NCI-H146 treated with DMSO at 0.1 percent for 48 hours (cell line): ENCODE measurements at regions not wholly inside any gene's neighbourhood (a gene's known extent, or its start where the extent isn't known, plus 50 kb on each side); places are given as distances from the start of the nearest gene placed in this dataset.
"Not testable (repeated sequence)": the region's sequence is repeated elsewhere in the genome, so short reads cannot be mapped to it uniquely, and the experiment has no call there.

ENCODE experiments used
- DNase-seq: peaks from one replicate; lab custom pipeline; 2025; ENCODE audit not compliant: unreplicated experiment; lab: John Stamatoyannopoulos, UW

DNA sequence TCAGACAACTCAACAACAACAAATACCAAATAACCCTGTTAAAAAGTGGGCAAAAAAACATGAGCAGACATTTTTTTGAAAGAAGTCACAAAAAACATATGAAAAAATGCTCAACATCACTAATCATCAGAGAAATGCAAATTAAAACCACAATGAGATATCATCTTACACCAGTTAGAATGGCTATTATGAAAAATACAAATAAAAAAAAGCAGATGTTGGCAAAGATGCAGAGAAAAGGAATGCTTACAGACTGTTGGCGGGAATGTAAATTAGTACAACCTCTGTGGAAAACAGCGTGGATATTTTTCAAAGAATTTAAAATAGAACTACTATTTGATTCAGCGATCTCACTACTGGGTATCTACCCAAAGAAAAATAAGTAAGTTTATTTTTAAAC lies 114.0 kb downstream of the SLC38A4 start:
- no peak for DNase-seq

DNA sequence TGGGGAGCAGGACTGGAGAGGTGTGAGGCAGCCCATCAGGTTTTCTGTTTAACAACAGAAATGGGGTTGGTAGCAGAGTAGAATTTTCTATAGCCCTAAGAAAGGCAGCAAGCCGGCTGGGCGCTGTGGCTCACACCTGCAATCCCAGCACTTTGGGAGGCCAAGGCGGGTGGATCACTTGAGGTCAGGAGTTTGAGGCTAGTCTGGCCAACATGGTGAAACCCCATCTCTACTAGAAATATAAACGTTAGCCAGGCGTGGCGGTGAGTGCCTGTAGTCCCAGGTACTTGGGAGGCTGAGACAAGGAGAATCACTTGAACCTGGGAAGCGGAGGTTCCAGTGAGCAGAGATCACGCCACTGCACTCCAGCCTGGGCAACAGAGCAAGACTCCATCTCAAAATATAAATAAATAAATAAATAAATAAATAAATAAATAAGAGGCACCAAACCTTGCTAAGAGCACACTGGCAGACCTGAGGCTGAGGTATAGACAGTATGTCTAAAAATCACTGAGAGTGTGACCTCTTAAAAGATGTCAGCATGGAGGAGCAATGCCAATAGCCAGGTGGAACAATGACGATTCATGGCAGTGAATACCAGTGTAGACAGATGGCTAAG lies 115.6 kb downstream of the SLC38A4 start:
- DNase-seq: no peak

DNA sequence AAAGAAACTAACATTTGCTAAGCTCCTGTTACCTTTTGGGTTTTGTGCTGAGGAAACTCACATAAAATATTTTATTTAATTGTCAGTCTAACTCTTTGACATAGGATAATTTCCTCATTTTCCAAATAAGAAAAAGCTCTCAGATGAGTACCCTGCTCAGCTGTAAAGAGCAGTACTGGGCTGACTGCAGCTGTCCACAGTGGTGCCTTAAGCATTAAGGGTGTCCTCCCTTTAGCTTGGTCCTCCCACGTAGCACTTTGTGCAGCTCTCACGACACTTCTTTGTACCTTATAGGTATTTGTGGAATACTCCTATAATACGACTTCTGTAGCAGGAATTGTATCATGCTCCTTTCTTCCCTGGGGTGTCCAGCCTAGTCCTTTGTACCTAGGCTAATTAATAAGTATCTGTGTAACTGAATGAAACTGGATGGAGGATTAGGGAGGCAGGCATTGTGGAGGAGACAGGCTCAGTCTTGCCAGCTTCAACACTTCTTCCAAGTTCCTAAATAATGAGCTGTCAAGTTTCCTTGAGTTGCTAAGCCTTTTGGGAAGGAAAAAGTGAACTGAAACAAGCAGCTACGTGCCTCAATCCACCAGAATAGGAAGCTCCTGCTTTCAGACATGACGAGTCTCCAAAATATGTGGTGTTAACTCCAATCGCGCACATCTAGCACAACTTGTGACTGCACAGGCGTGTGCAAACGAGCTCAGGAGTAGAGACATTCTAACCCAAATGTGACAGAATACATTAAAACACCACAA lies 123.0 kb downstream of the SLC38A4 start:
- no peak for DNase-seq

DNA sequence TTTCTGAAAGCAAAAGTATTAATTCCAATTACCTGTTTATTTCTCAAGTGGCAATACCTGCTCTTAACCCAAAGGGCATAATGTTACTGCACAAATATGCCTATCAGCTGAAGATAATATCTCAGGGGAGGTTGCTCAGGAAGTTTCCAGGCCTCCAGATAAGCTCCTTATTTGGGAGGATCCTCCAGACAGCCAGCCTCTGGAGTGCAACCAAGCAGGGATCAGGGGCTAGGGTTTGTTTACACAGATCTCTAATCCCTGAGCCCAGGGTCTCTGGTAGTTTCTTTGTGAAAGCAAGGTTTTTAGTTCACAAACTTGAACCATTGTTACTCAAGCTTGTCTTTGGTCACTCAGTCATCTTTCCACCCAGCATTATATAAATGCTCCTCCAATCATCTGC lies 124.4 kb downstream of the SLC38A4 start:
- DNase-seq: no peak

DNA sequence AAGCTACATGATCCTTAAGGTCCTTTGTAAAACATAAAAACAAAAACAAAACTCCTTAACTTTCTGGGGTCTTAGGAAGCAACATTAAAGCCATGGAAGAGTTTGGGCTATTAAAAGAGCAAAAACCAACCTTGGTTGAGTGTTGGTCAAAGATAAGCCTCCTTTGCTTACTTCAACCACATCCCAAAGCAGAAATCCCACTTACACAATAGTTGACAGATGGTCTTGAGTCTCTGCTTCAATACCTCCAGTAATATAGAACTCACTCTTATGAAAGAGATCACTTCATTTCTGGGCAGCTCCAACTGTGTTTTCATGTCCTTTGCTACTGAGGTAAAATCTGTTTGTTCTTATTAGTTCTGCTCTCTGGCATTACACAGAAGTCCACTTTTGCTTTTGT lies 125.8 kb downstream of the SLC38A4 start:
- DNase-seq: no peak

DNA sequence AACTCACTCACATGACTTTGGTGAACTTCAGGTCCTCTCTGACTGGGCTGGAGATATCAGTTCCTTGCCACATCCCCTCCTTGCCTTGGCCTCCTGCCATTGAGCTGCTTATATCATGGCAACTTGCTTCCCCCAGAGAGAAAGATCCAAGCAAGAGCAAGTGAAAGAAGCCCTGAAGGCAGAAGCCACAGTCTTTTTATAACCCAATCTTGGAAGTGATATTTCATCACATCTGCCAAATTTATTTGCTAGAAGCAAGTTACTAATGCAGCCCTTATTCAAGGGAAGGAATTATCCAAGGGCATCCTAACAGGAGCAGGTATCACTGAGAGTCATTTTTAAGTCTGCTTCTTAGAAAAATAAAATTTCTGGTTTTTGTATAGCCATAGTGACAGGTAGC lies 127.8 kb downstream of the SLC38A4 start:
- DNase-seq: no peak

DNA sequence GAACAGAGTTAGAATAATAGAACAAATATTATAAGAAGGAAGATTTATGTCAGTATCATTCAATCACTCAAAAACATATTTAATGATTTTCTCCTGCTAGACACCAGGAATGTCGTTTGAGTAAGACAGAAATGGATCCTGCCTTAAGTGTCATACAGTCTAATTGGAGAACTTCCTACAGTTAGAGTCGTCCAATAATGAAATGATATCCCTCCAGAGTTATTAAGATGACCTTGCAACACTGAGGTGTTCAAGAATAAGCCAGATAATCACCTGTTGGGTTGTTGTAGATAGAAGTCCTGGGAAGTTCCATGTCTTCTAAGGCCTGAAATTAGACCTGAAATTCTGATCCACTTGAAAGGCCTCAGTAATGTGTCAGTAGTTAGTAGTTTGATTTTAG lies 132.3 kb downstream of the SLC38A4 start:
- DNase-seq: no peak

DNA sequence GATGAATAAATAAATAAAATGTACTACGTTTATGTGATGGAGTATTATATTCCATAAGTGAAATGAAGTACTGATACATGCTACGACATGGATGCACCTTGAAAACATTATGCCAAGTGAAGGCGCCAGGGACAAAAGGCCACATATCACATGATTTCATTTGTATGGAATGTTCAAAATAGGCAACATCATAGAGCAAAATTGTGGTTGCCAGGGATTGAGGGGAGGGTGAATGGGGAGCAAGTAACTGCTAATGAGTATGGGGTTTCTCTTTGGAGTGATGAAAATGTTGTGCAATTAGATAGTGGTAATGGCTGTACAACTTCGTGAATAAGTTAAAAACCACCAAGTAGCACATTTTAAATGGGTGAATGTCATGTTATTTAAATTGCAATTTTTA lies 132.8 kb downstream of the SLC38A4 start:
- DNase-seq: no peak

DNA sequence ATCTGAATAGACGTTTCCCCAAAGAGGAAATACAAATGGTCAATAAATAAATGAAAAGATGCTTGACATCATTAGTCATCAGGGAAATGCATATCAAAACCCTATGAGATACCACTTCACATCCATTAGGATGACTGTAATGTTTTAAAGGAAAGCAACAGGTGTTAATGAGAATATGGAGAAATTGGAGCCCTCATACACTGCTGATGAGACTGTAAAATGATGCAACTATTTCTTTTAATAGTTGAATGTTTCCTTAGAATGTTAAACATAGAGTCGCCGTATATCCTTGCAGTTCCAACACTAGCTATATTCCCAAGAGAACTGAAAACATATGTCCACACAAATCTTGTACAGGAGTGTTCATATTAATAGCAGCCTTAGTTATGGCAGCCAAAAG lies 133.2 kb downstream of the SLC38A4 start:
- no peak for DNase-seq

DNA sequence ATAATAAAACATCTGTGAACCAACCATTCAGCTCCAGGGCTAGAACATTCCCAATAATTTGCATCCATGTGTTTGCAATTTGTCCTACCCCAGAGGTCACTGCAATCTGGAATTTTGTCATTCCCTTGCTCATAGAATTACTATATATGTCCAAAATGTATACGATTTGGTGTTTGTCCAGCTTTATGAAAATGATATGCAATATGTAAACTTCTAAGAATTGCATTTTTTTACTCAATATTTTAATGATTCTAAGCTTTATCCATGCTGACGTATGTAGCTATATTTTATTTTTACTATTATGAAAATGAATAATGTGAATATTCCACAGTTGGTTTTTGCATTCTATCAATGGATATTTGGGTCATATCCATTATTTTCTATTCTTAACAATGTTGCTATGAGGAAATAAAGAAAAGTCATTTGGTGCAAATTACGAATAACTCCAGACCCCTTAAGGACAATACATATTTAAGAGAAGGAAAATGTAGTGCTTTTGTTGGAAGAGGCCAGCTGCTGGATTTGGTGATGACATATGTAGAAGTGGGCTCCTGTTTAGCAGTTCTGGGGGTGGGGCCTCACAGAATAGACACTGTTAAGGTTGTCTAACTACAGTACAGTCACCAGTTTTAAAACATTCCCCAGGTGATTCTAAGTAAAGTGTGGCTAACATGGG lies 139.4 kb downstream of the SLC38A4 start:
- DNase-seq: no peak

DNA sequence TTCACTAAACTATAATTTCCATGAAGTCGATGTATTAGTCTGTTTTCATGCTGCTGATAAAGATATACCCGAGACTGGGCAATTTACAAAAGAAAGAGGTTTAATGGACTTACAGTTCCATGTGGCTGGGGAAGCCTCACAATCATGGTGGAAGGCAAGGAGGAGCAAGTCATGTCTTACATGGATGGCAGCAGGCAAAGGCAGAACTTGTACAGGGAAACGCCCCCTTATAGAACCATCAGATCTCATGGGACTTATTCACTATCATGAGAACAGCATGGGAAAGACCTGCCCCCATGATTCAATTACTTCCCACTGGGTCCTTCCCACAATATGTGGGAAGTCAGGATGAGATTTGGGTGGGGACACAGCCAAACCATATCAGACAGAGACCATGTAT lies 141.6 kb downstream of the SLC38A4 start:
- DNase-seq: not testable (repeated sequence)

DNA sequence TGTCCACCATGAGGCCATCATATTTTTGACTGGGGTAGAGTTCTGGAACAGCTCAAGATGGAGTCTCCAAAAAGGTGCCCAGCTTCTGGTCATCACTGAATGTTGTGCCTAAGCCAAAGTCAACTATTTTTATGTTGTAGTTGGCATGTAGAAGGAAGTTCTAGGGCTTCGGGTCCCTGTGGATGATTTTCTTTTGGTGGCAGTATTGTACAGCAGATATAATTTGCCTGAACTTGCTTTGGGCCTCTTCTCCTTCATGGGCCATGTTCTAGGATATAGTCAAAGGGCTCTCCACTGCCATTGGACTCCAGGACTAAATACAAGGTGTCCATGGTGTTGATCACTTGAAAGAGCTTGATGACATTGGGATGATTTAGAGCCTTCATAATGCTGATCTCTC lies 143.6 kb downstream of the SLC38A4 start:
- no peak for DNase-seq

DNA sequence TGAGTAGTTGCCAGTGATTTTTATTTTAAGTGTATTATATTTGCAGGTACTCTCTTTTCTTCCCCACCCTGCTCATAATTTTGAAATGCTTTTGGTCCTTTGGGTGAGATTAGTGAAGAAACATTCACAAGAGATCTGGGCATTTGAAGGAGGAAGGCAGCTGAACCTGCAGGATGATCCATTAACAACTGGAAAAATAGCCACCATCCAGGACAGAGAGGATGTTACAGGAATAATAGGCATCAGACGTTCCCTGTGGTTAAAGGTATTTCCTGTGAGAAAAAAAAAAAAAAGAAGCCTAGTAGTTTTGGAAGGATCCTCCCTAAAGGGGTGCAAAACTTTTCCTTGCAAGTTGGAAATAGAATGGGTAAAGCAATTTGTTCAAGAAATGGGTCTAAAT lies 145.3 kb downstream of the SLC38A4 start:
- no peak for DNase-seq

DNA sequence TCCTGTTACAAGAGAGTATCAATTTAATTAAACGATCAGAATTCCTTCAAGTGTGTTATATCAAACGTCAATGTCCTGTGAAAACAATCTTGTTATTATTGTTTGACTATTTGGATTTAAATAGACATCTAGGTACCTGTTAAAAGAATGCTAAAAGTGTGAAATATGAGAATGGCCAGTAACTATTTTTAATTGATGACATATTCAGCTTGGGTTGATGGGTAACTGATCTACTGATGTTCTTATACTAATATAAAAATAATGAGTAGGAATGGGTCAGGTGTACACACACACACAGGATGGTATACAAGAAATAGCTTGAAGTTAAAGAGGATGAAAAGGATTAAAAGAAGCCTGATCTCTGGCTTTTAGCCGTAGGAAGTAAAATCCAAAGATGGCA lies 146.0 kb downstream of the SLC38A4 start:
- DNase-seq: no peak

DNA sequence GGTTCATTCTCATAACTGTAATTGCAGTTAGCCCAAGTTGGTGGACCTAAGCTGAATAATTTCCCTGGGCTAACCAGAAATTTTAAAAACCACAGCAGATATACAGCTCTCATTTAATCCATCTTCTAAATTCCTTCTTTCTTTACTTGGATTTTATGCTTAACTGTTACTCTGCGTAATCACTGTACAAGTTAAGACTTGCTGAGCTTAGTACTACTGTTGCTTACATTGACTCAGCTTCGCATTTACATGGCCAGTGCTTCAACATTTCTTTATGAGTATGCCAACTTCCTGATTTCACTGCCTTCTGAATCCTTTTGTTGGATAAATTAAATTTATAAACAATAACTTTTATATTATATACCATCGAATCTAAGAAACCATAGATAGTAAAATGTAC lies 147.4 kb downstream of the SLC38A4 start:
- DNase-seq: no peak

DNA sequence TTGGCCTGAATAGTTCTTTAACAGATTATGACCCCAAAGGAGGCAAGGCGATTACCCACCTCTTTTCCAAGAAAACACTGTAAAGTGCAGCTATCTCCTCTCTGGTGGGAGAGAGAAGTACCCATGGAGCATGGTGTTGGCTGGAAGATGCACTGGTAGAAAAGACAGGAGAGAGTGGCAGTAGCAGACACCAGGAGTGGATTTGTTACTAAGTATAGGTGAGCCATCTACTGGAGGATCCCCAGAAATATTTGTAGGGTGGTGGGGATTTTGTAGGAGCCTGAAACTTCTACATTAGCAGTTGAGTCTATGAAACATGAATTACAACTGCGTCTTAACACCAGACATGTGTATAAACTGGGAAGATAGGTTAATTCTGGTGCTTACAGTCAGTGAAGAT lies 148.0 kb downstream of the SLC38A4 start:
- no peak for DNase-seq

DNA sequence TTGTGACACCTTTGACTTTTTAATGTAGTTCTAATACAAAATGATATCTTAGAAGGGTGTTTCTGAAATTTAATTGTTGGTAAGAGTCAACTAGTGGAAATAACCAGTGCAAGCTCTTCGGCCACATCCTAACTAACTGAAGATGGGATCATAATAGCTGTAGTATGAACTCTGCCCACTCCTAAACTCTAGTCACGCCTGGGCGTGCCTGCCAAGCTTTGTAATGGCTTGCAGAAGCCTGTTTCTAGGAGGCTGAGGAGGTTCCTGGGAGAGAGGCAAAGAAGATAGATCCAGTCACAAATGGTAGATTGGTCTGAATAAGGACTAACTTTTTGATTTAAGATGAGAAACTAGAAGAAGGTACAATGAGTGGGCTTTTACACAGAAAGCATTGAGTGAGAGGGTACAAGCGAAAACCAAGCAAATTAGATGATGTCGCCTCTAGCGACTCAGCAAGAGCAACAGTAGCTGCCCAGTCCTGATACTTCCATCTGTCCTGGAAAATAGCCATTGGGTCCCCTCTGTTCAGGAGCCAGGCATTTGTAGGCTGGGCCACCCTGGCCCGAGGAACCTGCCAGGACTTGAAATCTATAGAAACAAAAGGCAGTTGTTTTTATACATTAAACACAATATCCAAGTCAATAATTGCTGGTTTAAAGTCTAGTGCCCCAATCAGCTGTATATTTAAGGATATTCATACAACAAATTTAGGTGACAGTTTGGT lies 148.8 kb downstream of the SLC38A4 start:
- no peak for DNase-seq

DNA sequence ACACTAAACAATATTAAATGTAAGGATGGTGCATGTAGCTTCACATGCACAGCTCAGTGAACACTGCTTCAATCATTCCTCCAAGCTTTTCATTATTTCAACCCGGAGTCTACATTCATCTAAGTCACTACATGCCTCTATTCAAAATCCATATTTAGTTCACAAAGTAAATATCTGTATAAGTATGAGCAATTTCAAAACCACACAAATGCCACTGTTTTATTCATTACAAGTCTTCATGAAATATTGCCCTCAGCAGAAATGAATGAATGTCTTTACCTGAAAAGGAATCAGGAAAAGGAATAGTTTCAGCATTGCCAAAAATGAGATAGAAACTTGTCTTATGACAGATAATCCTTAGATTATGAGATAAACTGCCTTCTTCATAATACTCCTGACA lies 149.4 kb downstream of the SLC38A4 start:
- no peak for DNase-seq

DNA sequence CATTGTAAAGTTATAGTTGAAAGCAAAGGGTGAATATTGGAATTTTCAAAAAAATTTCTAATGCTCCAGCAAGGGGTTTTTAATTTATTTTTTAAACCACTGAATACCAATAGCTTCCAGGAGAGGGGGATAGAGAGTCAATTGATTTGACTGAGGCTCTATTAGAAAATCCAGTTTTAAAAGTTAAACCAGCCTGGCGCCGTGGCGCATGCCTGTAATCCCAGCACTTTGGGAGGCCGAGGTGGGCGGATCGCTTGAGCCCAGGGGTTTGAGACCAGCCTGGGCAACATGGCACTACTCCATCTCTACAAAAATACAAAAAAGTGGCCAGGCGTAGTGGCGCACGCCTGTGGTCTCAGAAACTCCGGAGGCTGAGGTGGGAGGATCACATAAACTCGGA lies 150.1 kb downstream of the SLC38A4 start:
- no peak for DNase-seq

DNA sequence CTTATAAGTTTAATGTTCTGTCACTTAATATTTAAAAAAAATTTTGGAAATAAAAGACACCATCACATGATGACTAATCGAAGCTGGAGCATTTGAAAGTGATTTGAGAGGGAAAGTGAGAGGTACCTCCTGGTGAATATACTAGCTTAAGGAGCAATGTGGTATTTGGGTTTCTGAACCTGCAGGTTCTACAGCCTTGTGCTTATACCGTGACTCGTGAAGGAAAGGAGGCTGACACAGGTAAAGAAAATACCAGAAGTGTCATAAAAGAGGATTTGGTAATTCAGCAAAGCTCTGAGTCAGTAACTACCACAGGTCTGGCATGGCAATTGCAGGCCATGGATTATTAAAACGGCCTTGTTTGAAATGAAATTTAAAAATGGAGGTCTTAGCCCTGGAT lies 151.0 kb downstream of the SLC38A4 start:
- no peak for DNase-seq

DNA sequence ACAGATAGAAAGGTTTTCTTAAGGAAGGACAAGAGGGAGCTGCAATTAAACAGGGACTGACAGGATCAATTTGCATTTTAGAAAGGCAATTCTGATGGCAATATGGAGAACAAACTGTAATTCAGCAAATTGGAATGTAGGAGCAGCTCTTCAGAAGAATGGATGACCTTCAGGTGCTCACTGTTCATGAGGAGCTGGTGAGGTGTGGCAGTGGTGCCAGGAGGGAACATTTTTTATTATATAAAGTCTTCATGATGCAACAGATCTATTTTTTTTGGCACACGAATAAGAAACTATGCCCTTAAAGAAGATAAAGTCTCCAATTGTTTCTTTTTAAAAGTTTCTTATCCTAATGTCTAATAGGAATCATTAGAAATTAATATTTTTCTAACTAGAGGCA lies 151.7 kb downstream of the SLC38A4 start:
- no peak for DNase-seq

DNA sequence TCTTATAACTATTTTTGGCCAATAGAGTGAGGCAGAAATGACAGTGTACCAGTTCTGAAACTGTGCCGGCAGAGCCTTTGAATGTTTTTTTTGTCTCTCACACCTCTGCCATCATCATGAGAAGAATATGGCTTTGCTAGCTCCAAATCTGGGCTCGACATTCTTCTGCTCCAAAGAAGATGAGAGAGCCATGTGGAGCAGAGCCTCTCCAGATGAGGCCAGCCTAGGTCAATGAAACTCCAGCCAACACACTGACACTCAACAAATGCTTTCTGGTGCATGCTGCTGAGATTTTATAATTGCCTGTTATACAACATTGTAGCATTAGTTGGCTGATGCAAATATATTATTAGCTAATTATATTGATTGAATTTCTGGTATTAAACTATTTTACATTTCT lies 154.7 kb downstream of the SLC38A4 start:
- DNase-seq: no peak
